ENCODE measurements at regions not wholly inside any gene's neighbourhood (a gene's known extent, or its start where the extent isn't known, plus 50 kb on each side); places are given as distances from the start of the nearest gene placed in this dataset.
"Not testable (repeated sequence)": the region's sequence is repeated elsewhere in the genome, so short reads cannot be mapped to it uniquely, and the experiment has no call there.

GRCh38 chr7:17407229-17407628 lies 108.8 kb downstream of the AHR start:
- no peak for DNase-seq (ENCODE audit: low spot score)
- in situ Hi-C loops (cut with MboI; ENCODE audit: low sequenced_read_pairs, unreplicated experiment) = no loop called here
- no peak for TF ChIP-seq CTCF (IDR thresholded peaks at IDR 0.05; ENCODE audit: borderline replicate concordance, control extremely low read depth, extremely low read depth, insufficient read depth, missing control alignments)

- in situ Hi-C loops (cut with MboI; ENCODE audit: low sequenced_read_pairs, unreplicated experiment) = no loop called here
- no peak for TF ChIP-seq CTCF (IDR thresholded peaks at IDR 0.05; ENCODE audit: borderline replicate concordance, control extremely low read depth, extremely low read depth, insufficient read depth, missing control alignments)
- DNase-seq (ENCODE audit: low spot score) = no peak
Observed at GRCh38 chr7:17408245-17408903, 109.9 kb downstream of the AHR start.

DNA sequence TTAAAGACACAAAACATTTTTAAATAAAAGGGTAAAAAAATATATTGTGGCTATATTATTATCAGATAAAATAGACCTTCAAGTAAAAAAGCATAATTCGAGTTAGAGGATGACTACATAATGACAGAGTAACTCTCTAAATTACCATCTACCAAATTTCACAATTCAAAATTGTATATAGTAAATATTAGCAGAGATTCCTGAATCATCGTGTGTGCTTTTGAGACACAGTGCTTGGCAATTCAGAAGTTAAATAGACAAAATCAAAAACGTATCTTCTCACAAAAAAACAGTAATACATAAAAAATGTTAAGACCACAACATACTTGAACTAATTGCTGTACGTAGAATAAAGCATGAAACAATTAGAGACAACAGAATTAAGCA lies 110.4 kb downstream of the AHR start:
- in situ Hi-C loops (cut with MboI; ENCODE audit: low sequenced_read_pairs, unreplicated experiment) = no loop called here
- no peak for TF ChIP-seq CTCF (IDR thresholded peaks at IDR 0.05; ENCODE audit: borderline replicate concordance, control extremely low read depth, extremely low read depth, insufficient read depth, missing control alignments)

GRCh38 chr7:17411922-17412321 lies 113.5 kb downstream of the AHR start:
- no peak for DNase-seq (ENCODE audit: low spot score)
- in situ Hi-C loops (cut with MboI; ENCODE audit: low sequenced_read_pairs, unreplicated experiment) = no loop called here
- TF ChIP-seq CTCF (IDR thresholded peaks at IDR 0.05; ENCODE audit: borderline replicate concordance, control extremely low read depth, extremely low read depth, insufficient read depth, missing control alignments) = no peak

More for the DNA sequence above, 110.4 kb downstream of the AHR start:
- no peak for DNase-seq (ENCODE audit: low spot score)

GRCh38 chr7:17412883-17413282 lies 114.4 kb downstream of the AHR start:
- no peak for TF ChIP-seq CTCF (IDR thresholded peaks at IDR 0.05; ENCODE audit: borderline replicate concordance, control extremely low read depth, extremely low read depth, insufficient read depth, missing control alignments)
- DNase-seq (ENCODE audit: low spot score) = no peak
- in situ Hi-C loops (cut with MboI; ENCODE audit: low sequenced_read_pairs, unreplicated experiment) = no loop called here

DNA sequence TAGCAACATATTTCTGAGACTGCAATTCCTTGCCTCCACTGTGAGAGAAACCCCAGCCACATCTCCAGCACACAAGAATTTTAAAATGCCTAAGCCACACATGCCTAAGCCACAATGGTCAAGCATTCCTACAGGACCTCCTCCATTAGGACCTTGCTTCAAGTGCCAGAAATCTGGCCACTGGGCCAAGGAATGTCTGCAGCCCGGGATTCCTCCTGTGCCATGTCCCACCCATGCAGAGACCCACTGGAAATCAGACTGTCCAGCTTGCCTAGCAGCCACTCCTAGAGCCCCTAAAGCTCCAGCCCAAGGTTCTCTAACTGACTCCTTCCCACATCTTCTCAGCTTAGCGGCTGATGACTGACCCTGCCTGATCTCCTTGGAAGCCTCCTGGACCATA lies 117.5 kb downstream of the AHR start:
- DNase-seq (ENCODE audit: low spot score) = no peak
- in situ Hi-C loops (cut with MboI; ENCODE audit: low sequenced_read_pairs, unreplicated experiment) = no loop called here
- no peak for TF ChIP-seq CTCF (IDR thresholded peaks at IDR 0.05; ENCODE audit: borderline replicate concordance, control extremely low read depth, extremely low read depth, insufficient read depth, missing control alignments)

- DNase-seq (ENCODE audit: low spot score); in situ Hi-C loops (cut with MboI; ENCODE audit: low sequenced_read_pairs, unreplicated experiment): not testable (repeated sequence)
Observed at GRCh38 chr7:17420308-17421015, 122.0 kb downstream of the AHR start.

Data from GM13976 (cell line).